NCI-H1092 (cell line): ENCODE measurements at regions not wholly inside any gene's neighbourhood (a gene's known extent, or its start where the extent isn't known, plus 50 kb on each side); places are given as distances from the start of the nearest gene placed in this dataset.

Source experiments
- DNase-seq: peaks from one replicate; lab custom pipeline; 2025; lab: John Stamatoyannopoulos, UW

GRCh38 chr13:84139561-84140158 lies 257.4 kb upstream of the SLITRK1 start:
- DNase-seq, result no peak

- no peak for DNase-seq
These were observed 255.0 kb upstream of the SLITRK1 start for GRCh38 chr13:84137292-84137691.

GRCh38 chr13:84136582-84136981 lies 254.3 kb upstream of the SLITRK1 start:
- DNase-seq, result no peak

GRCh38 chr13:84132491-84132890 lies 250.2 kb upstream of the SLITRK1 start:
- no peak for DNase-seq

- no peak for DNase-seq
These were observed 249.0 kb upstream of the SLITRK1 start for GRCh38 chr13:84131249-84131648.

GRCh38 chr13:84130495-84131114 lies 248.3 kb upstream of the SLITRK1 start:
- DNase-seq, result no peak

- DNase-seq, result no peak
These were observed 247.7 kb upstream of the SLITRK1 start for GRCh38 chr13:84129966-84130365.

GRCh38 chr13:84127597-84128128 lies 245.4 kb upstream of the SLITRK1 start:
- no peak for DNase-seq

- peak; percentile 95 for DNase-seq
These were observed 244.4 kb upstream of the SLITRK1 start for GRCh38 chr13:84126671-84127171.

- DNase-seq, result no peak
These were observed 239.2 kb upstream of the SLITRK1 start for GRCh38 chr13:84121456-84121855.

- DNase-seq, result no peak
These were observed 236.7 kb upstream of the SLITRK1 start for GRCh38 chr13:84118839-84119409.

- no peak for DNase-seq
These were observed 216.0 kb upstream of the SLITRK1 start for GRCh38 chr13:84098273-84098672.

GRCh38 chr13:84097148-84097547 lies 214.9 kb upstream of the SLITRK1 start:
- no peak for DNase-seq

GRCh38 chr13:84096216-84096615 lies 213.9 kb upstream of the SLITRK1 start:
- no peak for DNase-seq

GRCh38 chr13:84088996-84089395 lies 206.7 kb upstream of the SLITRK1 start:
- DNase-seq, result no peak

GRCh38 chr13:84086847-84087162 lies 204.5 kb upstream of the SLITRK1 start:
- DNase-seq, result no peak

GRCh38 chr13:84086098-84086846 lies 204.0 kb upstream of the SLITRK1 start:
- peak; percentile 16 for DNase-seq

- no peak for DNase-seq
These were observed 200.2 kb upstream of the SLITRK1 start for GRCh38 chr13:84082462-84082861.

GRCh38 chr13:84080748-84081530 lies 198.7 kb upstream of the SLITRK1 start:
- DNase-seq, result no peak

- no peak for DNase-seq
These were observed 195.0 kb upstream of the SLITRK1 start for GRCh38 chr13:84077271-84077670.

- no peak for DNase-seq
These were observed 194.0 kb upstream of the SLITRK1 start for GRCh38 chr13:84076280-84076679.

GRCh38 chr13:84050536-84050935 lies 168.3 kb upstream of the SLITRK1 start:
- DNase-seq, result no peak
